Epithelial cell of prostate (primary cell): ENCODE measurements at regions not wholly inside any gene's neighbourhood (a gene's known extent, or its start where the extent isn't known, plus 50 kb on each side); places are given as distances from the start of the nearest gene placed in this dataset.
"Not testable (repeated sequence)": the region's sequence is repeated elsewhere in the genome, so short reads cannot be mapped to it uniquely, and the experiment has no call there.

ENCODE experiments used
- DNase-seq: peaks from one replicate; pipeline ENCODE4 v3.0.0-alpha.2; 2011; ENCODE audit warnings: low read depth, low spot score
- H3K27ac ChIP-seq: fragments of 450-650 bp; 2 replicates; pipeline ENCODE4 v1.5.1; 2017; ENCODE audit warnings: mild to moderate bottlenecking

GRCh38 chr2:111584540-111584939 is 299.5 kb downstream of the ANAPC1 start:
- DNase-seq, H3K27ac ChIP-seq: not testable (repeated sequence)

- not testable (repeated sequence) for DNase-seq, H3K27ac ChIP-seq
Observed at GRCh38 chr2:111584950-111585349, 299.0 kb downstream of the ANAPC1 start.

- not testable (repeated sequence) for DNase-seq, H3K27ac ChIP-seq
Observed at GRCh38 chr2:111586014-111586413, 298.0 kb downstream of the ANAPC1 start.

GRCh38 chr2:111595072-111595471 is 288.9 kb downstream of the ANAPC1 start:
- not testable (repeated sequence) for DNase-seq, H3K27ac ChIP-seq

- DNase-seq, H3K27ac ChIP-seq: not testable (repeated sequence)
Observed at GRCh38 chr2:111596808-111597705, 286.9 kb downstream of the ANAPC1 start.

GRCh38 chr2:111598944-111599343 is 285.0 kb downstream of the ANAPC1 start:
- not testable (repeated sequence) for H3K27ac ChIP-seq, DNase-seq

- not testable (repeated sequence) for H3K27ac ChIP-seq, DNase-seq
Observed at GRCh38 chr2:111602259-111602658, 281.7 kb downstream of the ANAPC1 start.

- H3K27ac ChIP-seq, DNase-seq: not testable (repeated sequence)
Observed at GRCh38 chr2:111605798-111606197, 278.2 kb downstream of the ANAPC1 start.

- not testable (repeated sequence) for H3K27ac ChIP-seq, DNase-seq
Observed at GRCh38 chr2:111606632-111607031, 277.4 kb downstream of the ANAPC1 start.

GRCh38 chr2:111609146-111609844 is 274.7 kb downstream of the ANAPC1 start:
- not testable (repeated sequence) for DNase-seq, H3K27ac ChIP-seq

GRCh38 chr2:111610035-111610434 is 274.0 kb downstream of the ANAPC1 start:
- DNase-seq, H3K27ac ChIP-seq: not testable (repeated sequence)

- DNase-seq, result no peak
- no peak overlapping the region for H3K27ac ChIP-seq
Observed at GRCh38 chr2:111616651-111617218, 267.3 kb downstream of the ANAPC1 start.

GRCh38 chr2:111617299-111618225 is 266.4 kb downstream of the ANAPC1 start:
- no peak for DNase-seq
- H3K27ac ChIP-seq, result peak overlapping the region; percentile 33

- no peak for DNase-seq
- H3K27ac ChIP-seq, result peak overlapping the region; percentile 33
Observed at GRCh38 chr2:111618226-111618977, 265.6 kb downstream of the ANAPC1 start.

GRCh38 chr2:111618978-111619902 is 264.8 kb downstream of the ANAPC1 start:
- DNase-seq, result no peak
- H3K27ac ChIP-seq, result peak overlapping the region; percentile 25

- DNase-seq, result no peak
Observed at GRCh38 chr2:111620281-111620680, 263.7 kb downstream of the ANAPC1 start.

GRCh38 chr2:111622859-111623258 is 261.1 kb downstream of the ANAPC1 start:
- H3K27ac ChIP-seq, result peak overlapping the region; percentile 36
- no peak for DNase-seq

More at GRCh38 chr2:111620281-111620680, 263.7 kb downstream of the ANAPC1 start:
- peak overlapping the region; percentile 25 for H3K27ac ChIP-seq

GRCh38 chr2:111623380-111623779 is 260.6 kb downstream of the ANAPC1 start:
- no peak for DNase-seq
- H3K27ac ChIP-seq, result peak overlapping the region; percentile 36
